GM18499 (cell line): ENCODE measurements at regions not wholly inside any gene's neighbourhood (a gene's known extent, or its start where the extent isn't known, plus 50 kb on each side); places are given as distances from the start of the nearest gene placed in this dataset.

Experiments
- ATAC-seq: cut with Tn5 transposase; IDR thresholded peaks from one replicate; pipeline ENCODE4 v1.9.1; 2021; ENCODE audit warnings: moderate number of reproducible peaks; ENCODE audit not compliant: insufficient read depth, unreplicated experiment

DNA sequence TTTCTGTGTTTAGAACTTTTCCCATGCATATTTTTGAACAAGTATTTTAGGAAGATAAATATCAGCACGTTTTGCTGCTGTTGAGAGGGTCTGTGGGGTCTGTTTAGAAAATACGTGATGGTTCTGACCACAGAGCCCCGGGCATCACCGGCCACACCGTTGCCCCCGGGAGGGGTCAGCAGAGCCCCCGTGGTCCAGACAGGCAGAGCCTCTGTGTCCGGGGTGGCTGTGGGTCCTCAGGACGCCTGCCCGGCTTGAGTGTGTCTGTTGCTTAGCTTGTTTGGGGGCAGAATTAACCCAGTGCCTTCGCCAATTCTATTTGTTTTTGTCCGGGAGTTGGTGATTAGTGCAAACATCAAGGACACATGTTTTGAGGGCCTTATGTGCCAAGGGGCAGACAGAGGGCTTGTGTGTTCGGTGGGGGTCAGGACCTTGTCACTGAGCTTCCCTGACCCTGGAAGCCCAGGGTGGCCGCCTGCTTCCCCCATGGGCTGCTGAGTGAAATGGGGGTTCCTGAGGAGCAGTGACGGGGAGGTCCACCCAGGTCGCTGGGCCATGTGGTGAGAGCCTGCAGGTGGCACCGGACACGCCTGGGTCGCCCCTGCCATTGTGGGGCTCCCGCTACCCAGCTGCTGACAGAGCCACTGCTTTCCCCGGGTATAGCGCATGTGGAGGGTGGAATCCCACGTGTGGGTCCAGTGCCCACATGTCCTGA lies 122.2 kb downstream of the SIK1 start:
- ATAC-seq: no peak

DNA sequence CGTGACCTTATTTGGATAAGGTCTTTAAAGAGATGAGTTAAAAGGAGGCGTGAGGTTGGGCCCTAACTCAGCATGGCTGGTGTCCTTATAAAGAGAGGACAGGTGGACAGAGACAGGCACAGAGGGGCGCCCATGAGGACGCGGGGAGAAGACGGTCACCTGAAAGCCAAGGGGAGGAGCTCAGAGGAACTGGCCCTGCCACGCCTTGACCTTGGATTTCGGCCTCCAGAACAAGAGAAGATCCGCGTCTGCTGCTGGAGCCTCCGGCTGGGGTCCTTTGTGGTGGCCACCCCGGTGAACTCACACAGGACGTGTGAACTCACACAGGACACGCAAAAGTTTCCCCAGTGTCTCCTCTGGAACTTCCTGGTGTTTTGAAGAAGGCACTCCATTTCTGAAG lies 122.7 kb downstream of the SIK1 start:
- ATAC-seq: no peak

DNA sequence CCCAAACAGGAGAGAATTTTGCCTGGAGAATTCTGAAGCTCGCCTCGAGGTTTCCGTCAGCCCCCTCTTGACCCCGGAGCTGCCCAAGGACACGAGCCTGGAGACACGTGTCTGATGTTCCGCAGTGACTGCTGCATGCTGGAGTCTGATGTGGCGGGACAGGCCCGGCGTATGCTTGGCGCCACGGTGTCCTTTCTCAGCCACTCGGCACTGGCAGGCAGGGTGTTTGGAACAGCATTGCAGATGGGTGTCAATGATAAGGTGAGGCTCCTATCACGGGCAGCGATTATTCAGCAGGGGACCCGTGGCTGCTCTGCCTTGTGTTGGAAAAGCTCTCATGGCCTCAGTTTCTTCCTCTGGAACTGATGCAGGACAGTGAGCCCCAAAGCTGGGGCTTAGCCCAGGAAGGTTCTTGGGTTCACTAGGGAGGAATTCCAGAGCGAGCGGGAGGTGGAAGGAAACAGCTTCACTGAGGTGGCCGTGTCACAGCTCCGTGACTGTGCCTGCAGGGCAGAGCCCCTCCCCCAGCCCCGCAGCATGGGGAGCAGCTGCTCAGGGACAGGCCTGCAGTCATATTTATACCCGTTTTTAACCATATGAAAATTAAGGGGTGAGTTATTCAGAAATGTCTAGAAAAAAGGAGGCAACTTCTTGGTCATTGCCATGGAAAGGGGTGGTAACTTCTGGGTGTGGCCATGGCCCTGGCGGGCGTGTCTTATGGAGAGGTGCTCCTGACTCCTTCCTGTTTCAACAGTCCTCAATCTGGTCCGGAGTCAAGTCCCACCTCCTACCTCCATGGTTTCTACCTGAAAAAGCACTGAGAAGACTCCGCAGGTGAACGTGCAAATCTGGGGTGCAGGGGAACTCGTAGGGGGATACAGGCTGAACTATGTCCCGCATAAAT lies 123.4 kb downstream of the SIK1 start:
- no peak for ATAC-seq

DNA sequence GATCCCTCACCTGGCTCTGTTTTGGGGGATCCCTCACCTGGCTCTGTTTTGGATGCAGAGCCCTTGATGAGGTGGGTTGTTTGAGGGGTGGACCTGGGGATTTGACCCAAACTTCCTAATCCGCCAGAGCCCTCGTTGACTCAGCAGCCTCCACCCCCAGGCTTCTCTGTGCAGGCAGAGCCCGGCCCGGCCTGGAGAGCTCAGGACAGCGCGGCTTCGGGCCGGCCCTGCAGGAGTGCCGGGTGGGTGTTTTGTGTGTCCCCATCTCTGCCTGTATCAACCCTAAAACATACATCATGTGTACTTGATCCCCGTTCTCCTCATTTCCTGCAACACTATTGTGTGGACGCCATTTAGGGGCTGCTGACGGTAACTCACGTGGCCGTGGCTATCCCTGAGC lies 124.2 kb downstream of the SIK1 start:
- no peak for ATAC-seq

DNA sequence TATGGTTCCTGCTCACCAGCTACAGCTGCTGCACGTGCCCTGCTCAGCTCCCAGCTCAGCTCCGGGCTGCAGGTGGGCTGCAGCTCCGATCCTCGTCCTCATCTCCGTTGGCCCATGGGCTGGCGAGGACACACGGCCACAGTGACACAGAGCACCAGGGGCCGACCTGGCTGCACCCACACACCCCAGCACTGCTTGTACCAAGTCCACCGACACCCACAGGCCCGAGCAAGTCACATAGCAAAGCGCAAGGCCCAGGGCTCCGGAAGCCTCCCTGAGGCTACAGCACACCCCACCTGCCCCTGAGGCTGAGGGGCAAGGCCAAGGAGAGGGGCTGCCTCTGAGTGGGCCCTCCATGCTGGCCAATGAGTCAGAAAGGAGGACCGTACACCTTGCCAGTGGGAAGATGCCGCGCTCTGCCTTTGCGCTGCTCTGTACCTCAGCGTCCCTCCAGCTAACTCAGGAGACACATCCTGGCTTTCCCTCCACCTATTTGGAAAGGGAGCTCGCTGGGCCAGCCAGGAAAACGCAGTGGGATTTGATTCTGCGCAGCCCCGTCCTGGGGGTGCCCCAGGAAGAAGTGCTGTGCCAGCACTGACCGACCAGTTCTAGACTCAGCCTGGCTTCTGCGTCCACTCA lies 124.8 kb downstream of the SIK1 start:
- ATAC-seq: no peak

DNA sequence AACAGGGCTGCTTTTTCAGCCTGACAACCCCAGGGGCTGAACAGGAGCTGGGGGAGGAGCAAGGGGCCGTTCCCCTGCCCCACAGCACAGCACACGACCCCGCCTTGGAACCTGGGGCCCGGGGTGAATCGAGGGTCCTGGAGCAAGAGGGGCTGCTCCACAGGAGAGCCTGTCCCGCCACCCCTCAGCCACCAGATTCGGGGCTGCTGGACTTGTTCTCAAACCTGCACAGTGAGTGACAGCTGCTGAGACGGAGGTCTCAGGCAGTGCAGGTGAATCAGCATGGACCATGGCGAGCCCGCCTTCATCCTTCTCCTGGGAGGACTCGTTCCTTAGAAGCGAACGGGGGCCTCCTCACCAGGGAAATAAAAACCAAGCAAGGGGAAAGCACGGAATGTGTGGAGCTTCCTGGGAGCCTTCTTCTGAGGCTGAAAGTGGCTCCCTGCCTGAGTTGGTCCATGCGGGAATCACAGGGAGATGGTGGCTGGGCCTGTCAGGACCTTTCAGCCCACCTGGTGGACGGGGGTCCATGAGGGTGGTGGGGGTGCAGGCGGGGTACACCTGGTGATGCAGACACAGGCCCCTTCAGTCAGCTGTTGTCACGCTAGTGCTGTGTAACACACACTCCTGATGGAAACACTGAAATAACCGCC lies 125.4 kb downstream of the SIK1 start:
- ATAC-seq: no peak

DNA sequence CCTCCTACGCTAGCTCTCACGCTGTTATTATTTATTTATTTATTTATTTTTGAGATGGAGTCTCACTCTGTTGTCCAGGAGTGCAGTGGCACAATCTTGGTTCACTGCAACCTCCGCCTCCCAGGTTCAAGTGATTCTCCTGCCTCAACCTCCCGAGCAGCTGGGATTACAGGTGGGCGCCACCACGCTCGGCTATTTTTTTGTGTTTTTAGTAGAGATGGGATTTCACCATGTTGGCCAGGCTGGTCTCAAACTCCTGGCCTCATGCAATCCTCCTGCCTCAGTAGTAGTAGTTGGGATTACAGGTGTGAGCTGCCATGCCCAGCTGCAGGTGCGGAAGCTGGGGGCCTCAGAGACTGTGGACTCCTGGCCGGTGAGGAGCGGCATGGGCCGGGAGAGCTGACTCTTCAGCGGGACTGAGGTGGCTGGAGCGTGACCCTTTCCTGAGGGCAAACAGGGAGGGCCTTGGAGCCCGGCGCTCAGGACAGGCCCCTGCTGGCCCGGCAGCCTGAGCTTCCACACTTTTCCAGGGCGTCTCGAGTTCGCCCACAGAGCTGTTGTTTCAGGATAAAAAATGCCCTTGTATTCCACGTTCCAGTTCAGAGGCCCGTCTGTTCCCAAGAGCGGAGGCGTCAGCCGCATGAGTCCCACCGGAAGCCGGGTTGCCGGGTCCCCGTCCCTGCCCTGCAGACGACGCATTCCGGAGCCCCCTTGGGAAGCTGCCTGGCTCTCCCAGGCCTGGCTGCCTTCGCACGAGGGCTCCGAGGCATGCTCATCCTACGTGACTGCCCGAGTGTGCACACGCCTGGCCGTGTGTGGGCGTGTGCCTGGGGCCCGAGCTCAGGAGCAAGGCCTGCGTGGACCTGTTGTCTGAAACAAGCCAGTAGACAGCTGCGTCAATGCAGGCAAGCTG lies 126.2 kb downstream of the SIK1 start:
- no peak for ATAC-seq

DNA sequence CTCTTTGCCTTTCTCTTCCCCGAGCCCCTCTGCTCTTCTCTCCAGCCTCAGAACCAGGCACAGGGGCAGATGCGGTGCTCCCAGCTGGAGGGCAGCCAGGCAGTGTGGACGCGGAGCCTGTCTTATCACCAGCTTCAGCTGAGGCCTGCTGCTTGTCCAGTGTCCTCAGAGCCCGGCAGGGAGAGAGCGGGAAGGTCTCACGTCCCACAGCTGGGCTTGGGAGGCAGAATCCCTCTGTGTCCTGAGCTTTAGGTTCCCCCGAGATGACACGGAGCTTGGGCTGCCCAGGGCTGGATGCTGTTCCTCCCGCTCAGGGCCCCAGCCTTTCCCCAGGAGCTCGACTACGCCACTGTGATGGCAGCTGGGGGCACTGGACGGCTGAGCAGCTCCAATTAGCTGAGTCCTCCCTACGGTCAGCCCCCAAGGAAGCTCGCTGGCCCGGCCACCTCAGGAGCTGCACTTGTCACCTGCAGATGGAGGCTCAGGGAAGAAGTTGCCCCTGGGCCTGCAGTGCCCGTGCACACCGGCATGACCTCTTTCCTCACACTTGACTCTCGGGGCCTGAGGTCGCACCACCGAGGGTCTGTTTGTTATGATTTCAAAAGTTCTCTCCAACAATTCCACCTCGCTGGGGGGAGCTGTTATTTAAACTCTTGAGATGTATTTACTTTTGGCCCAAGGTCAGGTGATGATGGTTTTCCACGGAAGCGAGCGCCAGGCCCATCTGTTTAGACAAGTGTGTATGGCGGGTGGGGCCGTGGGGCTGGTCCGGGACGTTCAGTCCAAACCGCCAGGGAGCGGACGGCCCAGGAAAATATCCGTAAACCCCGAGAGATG lies 127.3 kb downstream of the SIK1 start:
- ATAC-seq: no peak

DNA sequence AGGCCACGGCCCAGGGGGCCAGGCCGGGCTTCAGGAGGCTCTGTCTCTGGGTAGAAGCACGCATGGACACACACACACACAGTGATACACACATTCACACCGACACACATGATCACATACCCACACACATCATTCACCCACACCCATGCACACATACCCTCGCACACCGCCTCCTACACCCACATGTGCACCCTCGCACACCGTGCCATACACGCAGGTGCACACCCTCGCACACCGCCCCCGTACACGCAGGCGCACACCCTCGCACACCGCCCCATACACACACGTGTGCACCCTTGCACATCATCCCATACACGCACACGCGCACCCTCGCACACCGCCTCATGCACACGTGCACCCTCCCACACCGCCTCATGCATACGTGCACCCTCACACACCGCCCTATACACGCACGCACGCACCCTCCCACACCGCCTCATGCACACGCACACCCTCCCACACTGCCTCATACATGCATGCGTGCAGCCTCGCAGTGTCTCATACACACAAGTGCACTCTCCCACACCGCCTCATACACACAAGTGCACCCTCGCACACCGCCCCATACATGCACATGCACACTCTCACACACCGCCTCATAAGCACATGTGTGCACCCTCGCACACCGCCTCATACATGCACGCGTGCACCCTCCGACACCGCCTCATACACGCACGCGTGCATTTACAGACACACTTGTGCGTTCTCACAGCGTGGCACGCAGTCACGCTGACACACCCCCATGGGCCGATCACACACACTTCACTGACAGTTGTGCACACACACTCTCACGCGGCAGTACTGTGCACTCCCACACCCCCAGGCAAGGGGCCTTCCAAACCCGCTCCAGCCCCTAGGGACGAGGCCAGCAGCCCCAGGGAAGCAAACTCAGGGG lies 128.1 kb downstream of the SIK1 start:
- ATAC-seq: no peak

DNA sequence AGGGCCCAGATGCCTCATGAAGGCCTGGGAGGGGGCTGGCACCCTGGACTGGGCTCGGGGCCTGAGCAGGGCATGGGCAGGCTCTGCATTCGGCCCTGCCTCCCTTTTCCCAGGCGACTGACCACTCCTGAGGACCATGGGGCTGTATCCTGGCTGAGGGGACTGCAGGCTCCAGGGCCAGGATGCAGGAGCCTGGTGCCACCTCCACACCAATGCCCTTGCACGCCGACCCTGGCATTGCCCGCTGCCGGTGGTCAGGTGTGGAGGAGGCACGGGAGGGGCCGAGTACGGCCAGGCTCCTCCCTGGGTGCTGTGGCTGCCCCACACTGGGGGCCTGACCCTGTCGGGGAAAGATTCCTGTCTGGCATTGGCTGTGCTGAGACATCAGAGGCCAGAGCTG lies 128.9 kb downstream of the SIK1 start:
- ATAC-seq: no peak

DNA sequence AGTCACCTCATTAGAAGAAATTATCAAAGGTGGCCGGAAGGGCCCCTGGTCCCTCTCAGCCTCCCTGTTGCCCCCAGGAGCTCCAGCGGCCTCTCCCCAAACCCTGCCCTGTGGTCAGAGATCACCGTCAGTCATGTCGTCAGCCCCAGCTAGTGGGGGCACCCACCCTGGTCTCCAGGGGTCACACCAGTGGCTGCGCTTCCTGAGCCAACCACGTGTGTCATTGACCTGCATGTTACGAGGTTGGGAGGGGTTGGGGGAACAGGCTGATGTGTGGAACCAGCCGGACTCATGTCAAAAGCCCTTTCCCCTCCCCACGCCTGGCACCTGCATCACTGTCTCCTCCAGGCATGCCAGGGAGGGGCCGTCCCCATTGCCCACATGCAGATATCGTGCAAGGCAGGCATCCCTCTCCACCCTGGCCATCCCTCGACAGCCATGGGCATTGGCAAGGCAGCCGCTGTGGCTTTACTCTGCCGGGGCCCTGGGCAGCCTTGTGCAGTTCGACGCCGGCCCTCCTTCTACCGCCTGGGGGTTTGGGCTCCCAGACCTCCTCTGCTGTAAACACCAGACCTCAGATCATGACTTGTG lies 128.7 kb downstream of the CRYAA start:
- no peak for ATAC-seq

DNA sequence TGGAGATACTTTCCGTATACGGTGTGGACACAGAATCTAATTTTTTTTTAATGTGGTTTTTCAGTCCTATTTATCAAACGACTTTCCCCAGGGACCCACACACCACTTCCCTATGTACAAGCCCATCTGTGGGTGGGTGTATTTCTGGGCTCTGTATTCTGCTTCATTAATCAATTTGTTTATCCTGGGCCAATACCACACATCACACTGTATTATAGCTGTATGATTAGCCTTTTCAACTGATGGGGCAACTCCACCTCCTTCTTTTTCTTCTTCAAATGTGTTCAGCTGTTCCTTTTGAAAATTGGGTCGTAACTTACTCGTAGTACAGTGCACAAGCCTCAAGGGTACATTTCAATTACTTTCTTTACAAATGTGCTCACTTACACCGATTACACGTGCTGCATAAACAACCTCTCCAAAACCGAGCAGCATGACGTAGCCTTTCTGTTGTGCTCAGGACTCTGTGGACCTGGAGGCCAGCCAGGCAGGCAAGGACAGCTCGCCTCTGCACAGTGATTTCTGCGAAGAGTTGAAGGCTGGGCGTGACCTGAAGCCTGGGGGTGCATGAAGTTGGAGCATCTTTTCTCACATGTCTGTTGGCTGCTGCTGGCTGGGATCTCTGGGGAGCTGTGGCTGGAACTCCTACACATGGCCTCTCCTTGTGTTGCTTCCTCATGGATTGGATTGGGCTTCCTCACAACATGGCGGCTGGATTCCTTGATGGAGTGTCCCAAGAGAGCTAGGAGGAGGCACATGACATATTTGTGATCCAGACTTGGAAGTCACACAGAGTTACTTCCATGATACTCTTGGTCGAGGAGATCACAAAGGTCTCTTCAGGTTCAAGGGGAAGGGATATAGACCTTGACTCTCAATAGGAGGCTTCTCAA lies 126.5 kb downstream of the CRYAA start:
- ATAC-seq: no peak

DNA sequence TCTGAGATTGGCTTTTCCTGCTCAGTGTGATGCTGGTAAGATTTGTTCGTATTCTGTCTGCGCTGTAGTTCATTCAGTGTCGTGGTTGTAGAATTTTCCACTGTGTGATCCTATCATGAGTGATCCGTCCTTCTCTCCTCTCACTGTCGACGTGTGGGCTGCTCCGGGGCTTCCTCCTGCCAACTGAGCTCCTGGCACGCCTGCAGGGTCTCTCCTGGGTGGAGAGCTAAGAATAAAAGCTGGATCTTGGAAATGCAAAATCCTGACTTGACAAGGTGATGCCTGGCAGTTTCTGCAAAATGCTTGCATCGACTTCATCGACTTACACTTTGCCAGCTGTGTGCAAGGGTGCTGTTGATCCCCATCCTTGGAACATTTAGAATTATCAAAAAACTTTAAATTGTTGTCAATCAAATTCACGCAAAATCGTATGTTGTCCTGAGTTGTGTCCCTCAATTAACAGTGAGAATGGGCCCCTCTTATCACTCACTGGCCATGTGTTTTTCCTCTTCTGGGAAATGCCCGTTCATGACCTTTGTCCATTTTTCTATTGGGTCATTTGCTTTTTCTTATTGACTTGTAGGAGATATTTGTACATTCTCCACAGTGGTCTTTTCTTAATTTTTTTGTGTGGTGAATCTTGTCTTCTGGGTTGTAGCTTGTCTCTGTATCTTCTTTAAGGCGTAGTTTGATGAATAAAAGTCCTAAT lies 125.5 kb downstream of the CRYAA start:
- ATAC-seq: no peak

DNA sequence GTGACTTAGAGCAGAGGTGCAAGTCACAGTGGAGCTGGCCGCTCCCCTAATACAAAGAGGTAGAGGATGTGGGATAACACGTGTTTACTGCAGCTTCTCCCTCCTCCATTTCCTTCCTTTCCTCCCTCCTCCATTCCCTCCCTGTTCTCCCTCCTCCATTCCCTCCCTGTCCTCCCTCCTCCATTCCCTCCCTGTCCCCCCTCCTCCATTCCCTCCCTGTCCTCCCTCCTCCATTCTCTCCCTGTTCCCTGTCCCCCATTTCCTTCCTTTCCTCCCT lies 124.0 kb downstream of the CRYAA start:
- ATAC-seq: no peak

DNA sequence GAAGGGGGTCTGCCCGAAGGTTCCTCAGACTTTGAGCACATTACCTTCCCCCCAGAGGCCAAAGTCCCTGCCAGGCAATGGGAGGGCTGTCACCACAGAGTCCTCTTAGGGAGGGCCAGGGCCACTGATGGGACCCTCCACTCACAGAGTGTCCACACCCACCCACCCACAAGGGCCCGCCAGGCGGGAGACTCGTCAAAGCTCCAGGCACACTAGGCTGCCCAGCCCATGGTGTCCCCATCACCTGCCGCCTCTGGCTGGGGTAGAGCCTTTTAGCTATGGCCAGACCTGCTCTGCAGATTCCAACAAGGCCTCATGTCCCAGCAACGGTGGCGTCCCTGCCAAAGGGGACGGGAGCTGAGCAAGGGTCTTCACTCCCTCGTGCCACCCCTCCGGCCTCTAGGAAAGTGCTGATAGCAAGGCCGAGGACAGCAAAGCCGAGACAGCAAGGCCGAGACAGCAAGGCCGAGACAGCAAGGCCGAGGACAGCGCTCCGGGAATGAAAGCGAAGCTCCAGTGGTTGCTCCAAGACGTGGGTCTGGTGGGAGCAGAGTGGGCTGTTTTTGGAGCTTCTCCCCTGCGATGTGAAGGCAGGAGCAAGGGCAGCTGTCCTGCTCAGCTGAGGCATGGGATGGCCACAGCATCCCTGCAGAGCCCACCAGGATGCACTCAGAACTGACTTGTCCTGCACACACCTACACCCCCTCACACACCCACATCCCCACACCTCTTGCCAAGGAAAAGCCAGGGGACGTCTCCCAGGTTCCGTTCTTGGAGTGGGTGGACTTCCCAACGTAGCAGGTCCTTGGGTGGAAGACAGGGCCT lies 123.4 kb downstream of the CRYAA start:
- no peak for ATAC-seq
